ENCODE measurements at regions not wholly inside any gene's neighbourhood (a gene's known extent, or its start where the extent isn't known, plus 50 kb on each side); places are given as distances from the start of the nearest gene placed in this dataset.

- Histone ChIP-seq H3F3A (replicated peaks; ENCODE audit: insufficient read depth) (no peaks in the 10 kb centered on the region), H3K36me3 (replicated peaks in 1 of 2; ENCODE audit: control insufficient read depth in 1 of 2, insufficient read depth in 2 of 2, low read length in 1 of 2) (no peaks in the 10 kb centered on the region), H3K9me2 (no peaks in the 10 kb centered on the region), H3K9ac (no peak overlapping the region), H4K20me1 (ENCODE audit: insufficient read depth) (no peaks in the 10 kb centered on the region), H3K9me3 (no peaks in the 10 kb centered on the region), H3K4me2 (no peak overlapping the region), H3K79me2 (ENCODE audit: insufficient read depth) (no peaks in the 10 kb centered on the region), H3K27me3 (ENCODE audit: insufficient read depth) (no peaks in the 10 kb centered on the region), H3K27ac (ENCODE audit: low read depth in 2 of 2, low read length in 1 of 2) (no peak overlapping the region), H2AFZ (ENCODE audit: low read depth) (no peak overlapping the region), H3K4me1 (ENCODE audit: control insufficient read depth in 1 of 2, insufficient read depth in 2 of 2, low read depth in 1 of 2, low read length in 1 of 2) (peaks cover 0 to 4% of the 10 kb centered on the region in 2 experiments; a peak in 1 of 4 replicates), H3K4me3 (ENCODE audit: low read depth in 2 of 2, low read length in 1 of 2) (no peak overlapping the region)
- TF ChIP-seq TEAD4 (IDR thresholded peaks at IDR 0.05; ENCODE audit: borderline replicate concordance, insufficient read depth) (no peak), NRF1 (IDR thresholded peaks at IDR 0.05; ENCODE audit: low read depth, low read length) (no peak), MAX (IDR thresholded peaks at IDR 0.05; ENCODE audit: low read depth) (no peak), MEF2A (IDR thresholded peaks at IDR 0.05; ENCODE audit: borderline replicate concordance, low read depth) (no peak), YY1 (IDR thresholded peaks at IDR 0.05; ENCODE audit: low read depth) (no peak), RCOR1 (IDR thresholded peaks at IDR 0.05; ENCODE audit: low read length) (no peak), SIN3A (IDR thresholded peaks at IDR 0.05; ENCODE audit: borderline replicate concordance, low read depth, low read length) (no peak), CTCF (IDR thresholded peaks at IDR 0.05) (no peak), TAF1 (IDR thresholded peaks at IDR 0.05; ENCODE audit: borderline replicate concordance, low read depth, low read length) (no peak), RXRA (IDR thresholded peaks at IDR 0.05; ENCODE audit: borderline replicate concordance, low read depth) (no peak), ZBTB33 (IDR thresholded peaks at IDR 0.05; ENCODE audit: borderline replicate concordance, low read depth) (no peak), FOSL2 (IDR thresholded peaks at IDR 0.05; ENCODE audit: borderline replicate concordance, low read depth) (no peak), TCF12 (IDR thresholded peaks at IDR 0.05) (no peak), JUND (IDR thresholded peaks at IDR 0.05) (no peak), FOXJ3 (CRISPR knock-in tag; IDR thresholded peaks at IDR 0.05) (no peak)
- TF ChIP-seq, protein P1, sequence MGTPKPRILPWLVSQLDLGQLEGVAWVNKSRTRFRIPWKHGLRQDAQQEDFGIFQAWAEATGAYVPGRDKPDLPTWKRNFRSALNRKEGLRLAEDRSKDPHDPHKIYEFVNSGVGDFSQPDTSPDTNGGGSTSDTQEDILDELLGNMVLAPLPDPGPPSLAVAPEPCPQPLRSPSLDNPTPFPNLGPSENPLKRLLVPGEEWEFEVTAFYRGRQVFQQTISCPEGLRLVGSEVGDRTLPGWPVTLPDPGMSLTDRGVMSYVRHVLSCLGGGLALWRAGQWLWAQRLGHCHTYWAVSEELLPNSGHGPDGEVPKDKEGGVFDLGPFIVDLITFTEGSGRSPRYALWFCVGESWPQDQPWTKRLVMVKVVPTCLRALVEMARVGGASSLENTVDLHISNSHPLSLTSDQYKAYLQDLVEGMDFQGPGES (IDR thresholded peaks at IDR 0.05; ENCODE audit: low read depth, low read length): no peak
- TF ChIP-seq, protein P2, sequence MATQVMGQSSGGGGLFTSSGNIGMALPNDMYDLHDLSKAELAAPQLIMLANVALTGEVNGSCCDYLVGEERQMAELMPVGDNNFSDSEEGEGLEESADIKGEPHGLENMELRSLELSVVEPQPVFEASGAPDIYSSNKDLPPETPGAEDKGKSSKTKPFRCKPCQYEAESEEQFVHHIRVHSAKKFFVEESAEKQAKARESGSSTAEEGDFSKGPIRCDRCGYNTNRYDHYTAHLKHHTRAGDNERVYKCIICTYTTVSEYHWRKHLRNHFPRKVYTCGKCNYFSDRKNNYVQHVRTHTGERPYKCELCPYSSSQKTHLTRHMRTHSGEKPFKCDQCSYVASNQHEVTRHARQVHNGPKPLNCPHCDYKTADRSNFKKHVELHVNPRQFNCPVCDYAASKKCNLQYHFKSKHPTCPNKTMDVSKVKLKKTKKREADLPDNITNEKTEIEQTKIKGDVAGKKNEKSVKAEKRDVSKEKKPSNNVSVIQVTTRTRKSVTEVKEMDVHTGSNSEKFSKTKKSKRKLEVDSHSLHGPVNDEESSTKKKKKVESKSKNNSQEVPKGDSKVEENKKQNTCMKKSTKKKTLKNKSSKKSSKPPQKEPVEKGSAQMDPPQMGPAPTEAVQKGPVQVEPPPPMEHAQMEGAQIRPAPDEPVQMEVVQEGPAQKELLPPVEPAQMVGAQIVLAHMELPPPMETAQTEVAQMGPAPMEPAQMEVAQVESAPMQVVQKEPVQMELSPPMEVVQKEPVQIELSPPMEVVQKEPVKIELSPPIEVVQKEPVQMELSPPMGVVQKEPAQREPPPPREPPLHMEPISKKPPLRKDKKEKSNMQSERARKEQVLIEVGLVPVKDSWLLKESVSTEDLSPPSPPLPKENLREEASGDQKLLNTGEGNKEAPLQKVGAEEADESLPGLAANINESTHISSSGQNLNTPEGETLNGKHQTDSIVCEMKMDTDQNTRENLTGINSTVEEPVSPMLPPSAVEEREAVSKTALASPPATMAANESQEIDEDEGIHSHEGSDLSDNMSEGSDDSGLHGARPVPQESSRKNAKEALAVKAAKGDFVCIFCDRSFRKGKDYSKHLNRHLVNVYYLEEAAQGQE (IDR thresholded peaks at IDR 0.05; ENCODE audit: low read depth, low read length): no peak
- TF ChIP-seq, protein P3, sequence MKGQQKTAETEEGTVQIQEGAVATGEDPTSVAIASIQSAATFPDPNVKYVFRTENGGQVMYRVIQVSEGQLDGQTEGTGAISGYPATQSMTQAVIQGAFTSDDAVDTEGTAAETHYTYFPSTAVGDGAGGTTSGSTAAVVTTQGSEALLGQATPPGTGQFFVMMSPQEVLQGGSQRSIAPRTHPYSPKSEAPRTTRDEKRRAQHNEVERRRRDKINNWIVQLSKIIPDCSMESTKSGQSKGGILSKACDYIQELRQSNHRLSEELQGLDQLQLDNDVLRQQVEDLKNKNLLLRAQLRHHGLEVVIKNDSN (IDR thresholded peaks at IDR 0.05; ENCODE audit: borderline replicate concordance, low read depth): no peak
- WGBS (ENCODE audit: low lambda C conversion rate): 5% methylated on average over 1 of the region's 1 CpG
- CTCF ChIA-PET: interaction anchor here (1.4 kb wide), 1 partner anchor 12 kb away, joined by 3 read pairs; no protein-coding TSS in a partner anchor
- POLR2A ChIA-PET: no interaction called here
- no peak for DNase-seq
Measured at GRCh38 chr15:93294896-93295295, 205.9 kb upstream of the RGMA start.

Data from SK-N-SH (cell line).